Tibial nerve (tissue), 4 donors: ENCODE measurements at regions not wholly inside any gene's neighbourhood (a gene's known extent, or its start where the extent isn't known, plus 50 kb on each side); places are given as distances from the start of the nearest gene placed in this dataset.

Experiments used
- CTCF ChIP-seq, 5 experiments: fragments of 200-600 bp in 3 of 5; fragments of 450-650 bp in 2 of 5; sonication (generic) in 3 of 5; IDR thresholded peaks; one replicate each; pipeline ENCODE4 v1.5.1; 2016 to 2019; ENCODE audit warnings: antibody characterized with exemption in 5 of 5, mild to moderate bottlenecking in 3 of 5, moderate library complexity in 2 of 5
- EP300 ChIP-seq, 2 donors: sonication (generic); formaldehyde crosslinking; IDR thresholded peaks; one replicate each; pipeline ENCODE4 v1.6.1; 2017; ENCODE audit warnings: antibody characterized with exemption in 2 of 2, mild to moderate bottlenecking in 1 of 2
- POLR2A ChIP-seq, 2 donors: fragments of 450-650 bp; IDR thresholded peaks; one replicate each; pipeline ENCODE4 v1.6.1; 2017; ENCODE audit warnings: antibody characterized with exemption in 2 of 2, mild to moderate bottlenecking in 2 of 2, moderate library complexity in 2 of 2

GRCh38 chr20:4603724-4604123 lies 82.5 kb upstream of the PRNP start:
- TF ChIP-seq CTCF (IDR thresholded peaks at IDR 0.05) (no peak), POLR2A (IDR thresholded peaks at IDR 0.05) (no peak), EP300 (IDR thresholded peaks at IDR 0.05) (no peak)
